ENCODE measurements at regions not wholly inside any gene's neighbourhood (a gene's known extent, or its start where the extent isn't known, plus 50 kb on each side); places are given as distances from the start of the nearest gene placed in this dataset.
"Not testable (repeated sequence)": the region's sequence is repeated elsewhere in the genome, so short reads cannot be mapped to it uniquely, and the experiment has no call there.

- H3K9me3 Mint-ChIP-seq, result peaks cover 33% of the 10 kb centered on the region
- H3K27me3 Mint-ChIP-seq, result no peaks in the 10 kb centered on the region
- H3K4me3 Mint-ChIP-seq, result no peak overlapping the region
- no peaks in the 10 kb centered on the region for H3K4me1 Mint-ChIP-seq (ENCODE audit: low read depth)
- no peak for DNase-seq
- H3K27ac Mint-ChIP-seq, result no peak overlapping the region
- ChIA-PET CTCF (no interaction called here), POLR2A (no interaction called here)
- intact Hi-C loops (cut with micrococcal nuclease), result no loop called here
- H3K36me3 Mint-ChIP-seq, result peaks cover 1% of the 10 kb centered on the region
Observed at GRCh38 chr20:29876911-29877285, 1380.6 kb upstream of the DEFB115 start.

- H3K27ac Mint-ChIP-seq; H3K27me3 Mint-ChIP-seq; POLR2A ChIA-PET; H3K36me3 Mint-ChIP-seq; DNase-seq; CTCF ChIA-PET; intact Hi-C loops (cut with micrococcal nuclease); H3K4me1 Mint-ChIP-seq (ENCODE audit: low read depth): not testable (repeated sequence)
- peaks cover 37% of the 10 kb centered on the region for H3K9me3 Mint-ChIP-seq
- H3K4me3 Mint-ChIP-seq, result peak overlapping the region; percentile 52
Observed at GRCh38 chr20:29877411-29878280, 1379.8 kb upstream of the DEFB115 start.

- CTCF ChIA-PET, result no interaction called here
- DNase-seq, result no peak
- no peak overlapping the region for H3K27ac Mint-ChIP-seq
- H3K4me1 Mint-ChIP-seq (ENCODE audit: low read depth), result no peaks in the 10 kb centered on the region
- intact Hi-C loops (cut with micrococcal nuclease), result no loop called here
- peaks cover 37% of the 10 kb centered on the region for H3K9me3 Mint-ChIP-seq
- peak overlapping the region; percentile 52 for H3K4me3 Mint-ChIP-seq
- POLR2A ChIA-PET, result no interaction called here
- H3K27me3 Mint-ChIP-seq, result no peaks in the 10 kb centered on the region
- peaks cover 1% of the 10 kb centered on the region for H3K36me3 Mint-ChIP-seq
Observed at GRCh38 chr20:29878281-29878741, 1379.2 kb upstream of the DEFB115 start.

GRCh38 chr20:29878777-29879442 is 1378.6 kb upstream of the DEFB115 start:
- Mint-ChIP-seq H3K9me3 (peaks cover 41% of the 10 kb centered on the region), H3K36me3 (peaks cover 1% of the 10 kb centered on the region), H3K4me1 (ENCODE audit: low read depth) (no peaks in the 10 kb centered on the region), H3K27ac (no peak overlapping the region), H3K4me3 (peak overlapping the region; percentile 11), H3K27me3 (no peaks in the 10 kb centered on the region)
- ChIA-PET POLR2A (no interaction called here), CTCF (no interaction called here)
- no peak for DNase-seq
- intact Hi-C loops (cut with micrococcal nuclease), result no loop called here

- intact Hi-C loops (cut with micrococcal nuclease); H3K27ac Mint-ChIP-seq; H3K27me3 Mint-ChIP-seq; H3K4me1 Mint-ChIP-seq (ENCODE audit: low read depth); H3K4me3 Mint-ChIP-seq; POLR2A ChIA-PET; H3K36me3 Mint-ChIP-seq; CTCF ChIA-PET; DNase-seq: not testable (repeated sequence)
- H3K9me3 Mint-ChIP-seq, result peaks cover 34% of the 10 kb centered on the region
Observed at GRCh38 chr20:29881107-29881506, 1376.4 kb upstream of the DEFB115 start.

- H3K4me1 Mint-ChIP-seq (ENCODE audit: low read depth); DNase-seq; POLR2A ChIA-PET; H3K27me3 Mint-ChIP-seq; intact Hi-C loops (cut with micrococcal nuclease); H3K27ac Mint-ChIP-seq; CTCF ChIA-PET; H3K36me3 Mint-ChIP-seq; H3K4me3 Mint-ChIP-seq: not testable (repeated sequence)
- H3K9me3 Mint-ChIP-seq, result peaks cover 43% of the 10 kb centered on the region
Observed at GRCh38 chr20:29883514-29884219, 1373.8 kb upstream of the DEFB115 start.

GRCh38 chr20:29884322-29884721 is 1373.1 kb upstream of the DEFB115 start:
- POLR2A ChIA-PET; H3K4me1 Mint-ChIP-seq (ENCODE audit: low read depth); H3K27ac Mint-ChIP-seq; H3K36me3 Mint-ChIP-seq; intact Hi-C loops (cut with micrococcal nuclease); H3K4me3 Mint-ChIP-seq; DNase-seq; CTCF ChIA-PET; H3K27me3 Mint-ChIP-seq: not testable (repeated sequence)
- H3K9me3 Mint-ChIP-seq, result peaks cover 41% of the 10 kb centered on the region

GRCh38 chr20:29885282-29886185 is 1371.9 kb upstream of the DEFB115 start:
- H3K27me3 Mint-ChIP-seq; CTCF ChIA-PET; H3K4me3 Mint-ChIP-seq; H3K36me3 Mint-ChIP-seq; intact Hi-C loops (cut with micrococcal nuclease); DNase-seq; POLR2A ChIA-PET; H3K4me1 Mint-ChIP-seq (ENCODE audit: low read depth); H3K27ac Mint-ChIP-seq: not testable (repeated sequence)
- peaks cover 45% of the 10 kb centered on the region for H3K9me3 Mint-ChIP-seq

- H3K36me3 Mint-ChIP-seq; DNase-seq; POLR2A ChIA-PET; CTCF ChIA-PET; H3K4me1 Mint-ChIP-seq (ENCODE audit: low read depth); H3K4me3 Mint-ChIP-seq; H3K27ac Mint-ChIP-seq; H3K27me3 Mint-ChIP-seq; intact Hi-C loops (cut with micrococcal nuclease): not testable (repeated sequence)
- H3K9me3 Mint-ChIP-seq, result peaks cover 26% of the 10 kb centered on the region
Observed at GRCh38 chr20:29891555-29891954, 1365.9 kb upstream of the DEFB115 start.
